ENCODE measurements at regions not wholly inside any gene's neighbourhood (a gene's known extent, or its start where the extent isn't known, plus 50 kb on each side); places are given as distances from the start of the nearest gene placed in this dataset.
"Not testable (repeated sequence)": the region's sequence is repeated elsewhere in the genome, so short reads cannot be mapped to it uniquely, and the experiment has no call there.

DNA sequence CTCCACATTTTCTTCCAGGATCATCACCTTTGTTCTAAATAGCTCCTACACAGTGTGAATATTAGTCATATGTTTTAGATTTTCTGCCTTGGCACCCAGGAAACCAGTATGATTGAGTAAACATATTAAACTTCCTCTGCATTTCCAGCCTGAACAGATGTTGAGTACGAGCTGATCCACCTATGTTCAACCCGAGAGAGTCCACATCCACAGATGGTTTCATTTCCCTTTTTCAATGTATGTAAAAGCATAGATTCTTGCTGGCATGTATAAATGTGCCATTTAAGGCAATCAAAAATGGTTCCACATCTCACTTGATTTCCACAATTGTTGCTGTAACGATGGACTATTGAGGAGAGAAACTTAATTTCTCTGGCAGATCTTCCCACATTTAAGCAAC lies 74.2 kb downstream of the ZNF716 start:
- peaks cover 0 to 44% (median 0%) of the 10 kb centered on the region in 11 donors for H3K9me3 ChIP-seq
- H3K27me3 ChIP-seq; intact Hi-C loops (cut with DNase I); H3K4me3 ChIP-seq; ATAC-seq; DNase-seq; H3K36me3 ChIP-seq; H3K4me1 ChIP-seq; H3K27ac ChIP-seq: not testable (repeated sequence)
- 48 to 55% methylated on average over 3 of the region's 3 CpGs for WGBS, 2 donors

DNA sequence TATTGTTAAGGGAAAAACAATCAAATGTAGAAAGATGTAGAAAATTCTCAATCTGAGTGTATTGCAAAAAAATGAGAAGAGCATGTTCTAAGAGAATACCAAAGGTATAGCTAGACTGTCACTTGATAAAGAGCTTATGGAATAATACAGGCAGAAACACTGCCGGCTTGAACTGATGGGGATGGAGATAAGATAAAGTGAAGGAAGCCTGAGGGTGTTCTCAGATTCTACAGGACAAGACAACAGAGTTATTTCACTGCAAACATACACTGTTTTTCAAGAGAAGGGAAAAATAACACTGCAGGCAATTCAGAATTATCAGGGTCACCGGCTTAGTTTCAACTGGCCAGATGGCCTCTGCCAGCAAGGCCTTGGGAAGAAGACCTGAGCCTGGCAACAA lies 80.0 kb downstream of the ZNF716 start:
- no peak overlapping the region for H3K27ac ChIP-seq
- WGBS, 2 donors = 52 to 57% methylated on average over 2 of the region's 2 CpGs
- no peaks in the 10 kb centered on the region for H3K27me3 ChIP-seq
- H3K4me1 ChIP-seq = no peaks in the 10 kb centered on the region
- no peak for DNase-seq
- H3K9me3 ChIP-seq = peaks cover 0 to 57% (median 0%) of the 10 kb centered on the region in 11 donors
- no peaks in the 10 kb centered on the region for H3K36me3 ChIP-seq
- TF ChIP-seq, protein P1, sequence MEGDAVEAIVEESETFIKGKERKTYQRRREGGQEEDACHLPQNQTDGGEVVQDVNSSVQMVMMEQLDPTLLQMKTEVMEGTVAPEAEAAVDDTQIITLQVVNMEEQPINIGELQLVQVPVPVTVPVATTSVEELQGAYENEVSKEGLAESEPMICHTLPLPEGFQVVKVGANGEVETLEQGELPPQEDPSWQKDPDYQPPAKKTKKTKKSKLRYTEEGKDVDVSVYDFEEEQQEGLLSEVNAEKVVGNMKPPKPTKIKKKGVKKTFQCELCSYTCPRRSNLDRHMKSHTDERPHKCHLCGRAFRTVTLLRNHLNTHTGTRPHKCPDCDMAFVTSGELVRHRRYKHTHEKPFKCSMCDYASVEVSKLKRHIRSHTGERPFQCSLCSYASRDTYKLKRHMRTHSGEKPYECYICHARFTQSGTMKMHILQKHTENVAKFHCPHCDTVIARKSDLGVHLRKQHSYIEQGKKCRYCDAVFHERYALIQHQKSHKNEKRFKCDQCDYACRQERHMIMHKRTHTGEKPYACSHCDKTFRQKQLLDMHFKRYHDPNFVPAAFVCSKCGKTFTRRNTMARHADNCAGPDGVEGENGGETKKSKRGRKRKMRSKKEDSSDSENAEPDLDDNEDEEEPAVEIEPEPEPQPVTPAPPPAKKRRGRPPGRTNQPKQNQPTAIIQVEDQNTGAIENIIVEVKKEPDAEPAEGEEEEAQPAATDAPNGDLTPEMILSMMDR (IDR thresholded peaks at IDR 0.05) = no peak
- no peak overlapping the region for H3K4me3 ChIP-seq
- intact Hi-C loops (cut with DNase I) = no loop called here
- ATAC-seq = no peak

DNA sequence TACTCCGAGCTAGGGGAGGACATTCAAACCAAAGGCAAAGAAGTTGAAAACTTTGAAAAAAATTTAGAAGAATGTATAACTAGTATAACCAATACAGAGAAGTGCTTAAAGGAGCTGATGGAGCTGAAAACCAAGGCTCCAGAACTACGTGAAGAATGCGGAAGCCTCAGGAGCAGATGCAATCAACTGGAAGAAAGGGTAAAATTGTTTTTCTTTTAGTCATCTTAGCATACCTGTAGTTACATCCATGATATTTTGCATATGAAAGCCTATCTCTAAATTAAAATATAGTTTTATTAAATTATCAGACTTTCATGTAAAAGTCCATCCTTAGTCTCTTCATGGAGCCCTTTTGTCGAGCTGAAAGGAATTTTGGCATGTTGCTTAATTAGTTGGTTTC lies 90.7 kb downstream of the ZNF716 start:
- DNase-seq; H3K36me3 ChIP-seq; intact Hi-C loops (cut with DNase I); H3K27me3 ChIP-seq; ATAC-seq; H3K4me3 ChIP-seq; H3K4me1 ChIP-seq; H3K27ac ChIP-seq: not testable (repeated sequence)
- 75 to 79% methylated on average over 4 of the region's 4 CpGs for WGBS, 2 donors
- peaks cover 0 to 63% (median 0%) of the 10 kb centered on the region in 11 donors for H3K9me3 ChIP-seq

DNA sequence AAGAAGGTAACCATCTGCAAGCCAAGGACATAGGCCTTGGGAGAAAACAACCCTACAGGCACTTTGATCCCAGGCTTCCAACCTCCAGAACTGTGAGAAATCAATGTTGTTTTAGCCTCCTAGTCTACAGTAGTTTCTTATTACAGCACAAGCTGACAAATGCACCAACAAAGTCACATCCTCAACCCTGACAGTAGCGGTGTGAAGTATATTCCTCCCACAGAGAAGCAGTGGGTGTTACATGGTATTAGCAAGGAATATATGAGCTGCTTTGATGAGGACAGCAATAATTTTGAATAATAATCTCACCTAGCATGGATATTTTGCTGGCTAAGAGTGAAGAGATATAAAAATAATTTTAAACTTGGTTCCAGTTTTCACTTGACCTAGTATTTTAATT lies 92.4 kb downstream of the ZNF716 start:
- DNase-seq; intact Hi-C loops (cut with DNase I); H3K4me1 ChIP-seq; ATAC-seq; H3K4me3 ChIP-seq; H3K36me3 ChIP-seq; H3K27ac ChIP-seq; H3K27me3 ChIP-seq: not testable (repeated sequence)
- H3K9me3 ChIP-seq = peaks cover 0 to 63% (median 0%) of the 10 kb centered on the region in 11 donors
- 91 to 95% methylated on average over 1 of the region's 1 CpG for WGBS, 2 donors

DNA sequence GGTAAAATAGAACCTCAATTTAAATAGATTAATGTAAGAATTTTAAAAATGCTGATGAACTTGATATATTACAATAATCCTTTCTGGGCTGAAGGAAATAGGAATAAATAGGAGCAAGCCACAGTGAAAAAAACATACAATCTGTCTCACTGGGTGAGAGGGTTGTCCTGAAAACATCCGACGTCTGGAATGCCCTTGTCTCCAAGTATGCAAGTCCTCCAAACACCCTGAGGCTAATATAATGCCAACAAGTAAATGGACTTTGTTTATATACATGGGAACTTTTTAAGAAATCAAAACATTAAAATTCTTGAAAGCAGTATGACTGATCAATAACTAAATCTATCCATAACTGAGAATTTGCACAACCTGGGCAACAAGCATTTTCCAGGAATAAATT lies 97.4 kb downstream of the ZNF716 start:
- H3K4me3 ChIP-seq; DNase-seq; ATAC-seq; intact Hi-C loops (cut with DNase I); H3K27me3 ChIP-seq; H3K4me1 ChIP-seq; H3K27ac ChIP-seq; H3K36me3 ChIP-seq: not testable (repeated sequence)
- 70 to 73% methylated on average over 2 of the region's 2 CpGs for WGBS, 2 donors
- peaks cover 0 to 67% (median 0%) of the 10 kb centered on the region in 11 donors for H3K9me3 ChIP-seq

DNA sequence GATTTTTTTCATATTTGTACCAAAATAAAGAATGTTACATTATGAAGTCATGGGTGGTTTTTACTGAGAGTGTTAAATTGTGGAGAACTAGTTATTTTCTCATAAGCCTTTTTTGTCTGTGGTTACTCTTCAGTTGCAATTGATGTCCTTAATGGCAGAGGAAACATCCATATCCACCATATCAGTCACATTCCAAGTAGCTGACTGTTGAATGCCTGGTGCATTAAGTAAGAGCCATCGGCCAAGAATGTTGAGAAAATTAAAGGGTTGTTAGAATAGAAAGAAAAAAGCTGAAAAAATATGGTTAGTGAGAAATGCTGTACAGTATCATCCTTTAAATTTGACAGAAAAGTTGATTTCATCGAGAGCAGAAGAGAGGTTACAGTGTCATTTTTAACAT lies 100.0 kb downstream of the ZNF716 start:
- intact Hi-C loops (cut with DNase I) = not testable (repeated sequence)
- WGBS, 2 donors = 49 to 52% methylated on average over 2 of the region's 2 CpGs

DNA sequence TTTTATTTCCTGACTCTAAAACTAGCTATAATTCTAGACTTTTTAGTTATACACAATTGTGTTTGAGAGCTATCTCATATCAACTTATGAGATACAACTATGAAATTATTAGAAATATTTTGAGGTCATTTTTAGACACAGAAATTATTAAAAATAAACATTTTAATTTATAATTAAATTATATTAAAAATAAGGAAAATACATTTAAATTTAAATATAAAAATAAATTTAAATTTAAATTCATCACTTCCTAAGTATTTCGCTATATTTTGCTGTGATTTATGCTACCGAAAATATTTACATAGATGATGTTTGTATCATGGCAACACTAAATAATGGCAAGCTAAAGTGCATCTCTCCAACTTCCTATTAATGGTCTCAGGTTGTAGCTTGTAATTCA lies 105.7 kb downstream of the ZNF716 start:
- intact Hi-C loops (cut with DNase I); H3K27ac ChIP-seq; DNase-seq; H3K4me3 ChIP-seq; ATAC-seq; H3K27me3 ChIP-seq; H3K36me3 ChIP-seq; H3K4me1 ChIP-seq: not testable (repeated sequence)
- H3K9me3 ChIP-seq = peaks cover 0 to 41% (median 0%) of the 10 kb centered on the region in 11 donors
- 86 to 90% methylated on average over 2 of the region's 2 CpGs for WGBS, 2 donors

More for the DNA sequence above, 100.0 kb downstream of the ZNF716 start:
- not testable (repeated sequence) for H3K36me3 ChIP-seq, H3K27me3 ChIP-seq, ATAC-seq, H3K4me1 ChIP-seq, H3K27ac ChIP-seq, H3K4me3 ChIP-seq, DNase-seq
- peaks cover 0 to 53% (median 0%) of the 10 kb centered on the region in 11 donors for H3K9me3 ChIP-seq

Data from heart right ventricle (tissue), 16 donors.